ENCODE measurements at regions not wholly inside any gene's neighbourhood (a gene's known extent, or its start where the extent isn't known, plus 50 kb on each side); places are given as distances from the start of the nearest gene placed in this dataset.

DNA sequence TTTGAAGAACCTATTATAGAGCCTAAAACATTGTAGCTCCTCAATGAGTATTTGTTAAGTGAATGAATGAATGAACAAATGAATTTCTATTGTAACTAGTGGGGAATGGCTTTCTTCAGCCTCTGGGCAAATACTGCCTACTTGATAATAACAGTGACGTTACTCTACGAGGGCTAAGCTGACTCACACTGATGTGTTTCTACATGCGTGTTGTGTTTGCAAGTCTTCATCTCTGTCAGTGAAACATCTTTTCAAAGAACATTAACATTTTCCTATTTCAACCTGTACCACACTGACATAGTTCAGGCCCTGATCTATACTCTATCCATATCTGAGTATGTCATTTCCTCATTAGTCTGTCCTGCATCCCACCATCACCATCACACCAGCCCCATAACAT, 319.9 kb upstream of the ACVR2A start:
- H3K4me3 ChIP-seq: no peak overlapping the region
- no peaks in the 10 kb centered on the region for H3K36me3 ChIP-seq (replicated peaks in 1 of 2)
- no peaks in the 10 kb centered on the region for H3K9me3 ChIP-seq (replicated peaks in 1 of 3)
- TF ChIP-seq, protein P1, sequence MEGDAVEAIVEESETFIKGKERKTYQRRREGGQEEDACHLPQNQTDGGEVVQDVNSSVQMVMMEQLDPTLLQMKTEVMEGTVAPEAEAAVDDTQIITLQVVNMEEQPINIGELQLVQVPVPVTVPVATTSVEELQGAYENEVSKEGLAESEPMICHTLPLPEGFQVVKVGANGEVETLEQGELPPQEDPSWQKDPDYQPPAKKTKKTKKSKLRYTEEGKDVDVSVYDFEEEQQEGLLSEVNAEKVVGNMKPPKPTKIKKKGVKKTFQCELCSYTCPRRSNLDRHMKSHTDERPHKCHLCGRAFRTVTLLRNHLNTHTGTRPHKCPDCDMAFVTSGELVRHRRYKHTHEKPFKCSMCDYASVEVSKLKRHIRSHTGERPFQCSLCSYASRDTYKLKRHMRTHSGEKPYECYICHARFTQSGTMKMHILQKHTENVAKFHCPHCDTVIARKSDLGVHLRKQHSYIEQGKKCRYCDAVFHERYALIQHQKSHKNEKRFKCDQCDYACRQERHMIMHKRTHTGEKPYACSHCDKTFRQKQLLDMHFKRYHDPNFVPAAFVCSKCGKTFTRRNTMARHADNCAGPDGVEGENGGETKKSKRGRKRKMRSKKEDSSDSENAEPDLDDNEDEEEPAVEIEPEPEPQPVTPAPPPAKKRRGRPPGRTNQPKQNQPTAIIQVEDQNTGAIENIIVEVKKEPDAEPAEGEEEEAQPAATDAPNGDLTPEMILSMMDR (IDR thresholded peaks at IDR 0.05): no peak
- TF ChIP-seq POLR2A (IDR thresholded peaks at IDR 0.05): no peak
- peaks cover 3% of the 10 kb centered on the region for H3K27me3 ChIP-seq
- WGBS, 4 donors: 78 to 93% (median 88%) methylated on average over 3 of the region's 3 CpGs
- H3K27ac ChIP-seq: no peak overlapping the region
- H3K4me1 ChIP-seq (replicated peaks in 1 of 2): no peaks in the 10 kb centered on the region
- no peak for DNase-seq
- intact Hi-C loops (cut with DNase I): no loop called here

DNA sequence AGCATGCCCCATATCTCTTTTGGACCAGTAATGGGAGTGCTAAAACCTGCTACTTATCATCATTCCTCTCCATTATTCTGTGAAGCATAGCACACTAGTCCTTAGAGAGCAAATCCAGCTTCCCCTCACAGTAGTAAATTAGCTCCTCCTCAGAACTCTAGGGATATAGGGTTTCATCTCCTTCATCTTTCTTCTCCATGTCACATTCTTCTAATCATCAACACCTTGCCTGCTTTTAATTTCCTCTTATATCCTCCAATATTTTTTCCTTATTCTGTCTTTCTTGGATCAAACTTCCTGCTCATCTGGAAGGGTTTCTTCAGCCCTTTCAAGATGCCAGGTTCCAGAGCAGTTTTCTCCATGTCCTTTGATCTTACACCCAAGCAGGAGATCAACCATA, 321.4 kb upstream of the ACVR2A start:
- H3K4me1 ChIP-seq (replicated peaks in 1 of 2): no peaks in the 10 kb centered on the region
- no peaks in the 10 kb centered on the region for H3K9me3 ChIP-seq (replicated peaks in 1 of 3)
- no peaks in the 10 kb centered on the region for H3K36me3 ChIP-seq (replicated peaks in 1 of 2)
- H3K4me3 ChIP-seq: no peak overlapping the region
- H3K27me3 ChIP-seq: peaks cover 3% of the 10 kb centered on the region
- no peak for DNase-seq
- intact Hi-C loops (cut with DNase I): no loop called here
- TF ChIP-seq, protein P1 (IDR thresholded peaks at IDR 0.05): no peak
- TF ChIP-seq POLR2A (IDR thresholded peaks at IDR 0.05): no peak
- no peak overlapping the region for H3K27ac ChIP-seq

DNA sequence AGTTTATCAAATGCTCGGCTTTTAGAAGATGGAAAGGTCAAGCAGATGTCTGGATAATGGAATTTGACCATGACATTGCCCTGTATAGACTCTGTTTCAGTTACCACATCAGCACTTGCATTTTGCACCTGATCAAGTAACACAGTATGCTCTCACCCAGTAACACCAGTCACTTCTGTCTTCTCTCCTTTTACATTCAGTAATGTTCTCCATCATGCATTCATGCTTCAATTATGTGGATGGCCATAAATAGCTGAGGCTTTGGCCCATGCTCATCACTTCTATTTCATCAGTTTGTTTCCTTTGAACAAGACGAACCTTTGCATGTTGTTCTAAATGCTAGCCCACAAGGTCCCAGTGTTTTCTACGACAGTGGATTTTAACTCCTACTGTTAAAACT, 322.9 kb upstream of the ACVR2A start:
- no peak for DNase-seq
- Histone ChIP-seq H3K36me3 (replicated peaks in 1 of 2) (no peaks in the 10 kb centered on the region), H3K4me1 (replicated peaks in 1 of 2) (no peaks in the 10 kb centered on the region), H3K27ac (no peak overlapping the region), H3K9me3 (replicated peaks in 1 of 3) (no peaks in the 10 kb centered on the region), H3K27me3 (peaks cover 3% of the 10 kb centered on the region), H3K4me3 (no peak overlapping the region)
- intact Hi-C loops (cut with DNase I): no loop called here
- WGBS, 4 donors: 67 to 72% (median 71%) methylated on average over 3 of the region's 3 CpGs
- TF ChIP-seq, protein P1 (IDR thresholded peaks at IDR 0.05): no peak
- TF ChIP-seq POLR2A (IDR thresholded peaks at IDR 0.05): no peak

DNA sequence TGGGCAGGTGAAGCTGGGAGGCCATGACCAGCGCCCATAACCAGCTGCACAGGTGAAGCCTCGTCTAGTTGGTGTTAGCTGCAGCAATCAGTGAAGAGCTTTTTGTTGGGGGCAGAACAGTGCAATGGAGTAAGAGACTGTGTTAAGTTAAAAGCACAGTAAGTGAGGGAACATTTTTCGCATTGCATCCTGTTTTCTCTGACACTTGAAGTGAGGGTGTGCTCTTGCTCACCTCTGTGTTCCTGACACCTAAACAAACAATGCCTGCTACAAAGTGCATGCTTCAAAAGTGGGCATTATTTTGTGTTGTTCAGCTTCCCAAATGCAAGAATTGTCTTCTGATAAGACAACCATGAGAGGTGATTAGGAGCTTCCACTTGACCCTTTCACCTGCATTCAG, 324.0 kb upstream of the ACVR2A start:
- Histone ChIP-seq H3K27me3 (peaks cover 3% of the 10 kb centered on the region), H3K4me3 (no peak overlapping the region), H3K36me3 (replicated peaks in 1 of 2) (no peaks in the 10 kb centered on the region), H3K9me3 (replicated peaks in 1 of 3) (no peaks in the 10 kb centered on the region), H3K4me1 (replicated peaks in 1 of 2) (no peaks in the 10 kb centered on the region), H3K27ac (no peak overlapping the region)
- no peak for DNase-seq
- 72 to 82% (median 77%) methylated on average over 3 of the region's 3 CpGs for WGBS, 4 donors
- no peak for TF ChIP-seq POLR2A (IDR thresholded peaks at IDR 0.05)
- TF ChIP-seq, protein P1 (IDR thresholded peaks at IDR 0.05): no peak
- intact Hi-C loops (cut with DNase I): no loop called here
